HG03354 (cell line): ENCODE measurements at regions not wholly inside any gene's neighbourhood (a gene's known extent, or its start where the extent isn't known, plus 50 kb on each side); places are given as distances from the start of the nearest gene placed in this dataset.

ENCODE experiments used
- ATAC-seq: cut with Tn5 transposase; IDR thresholded peaks from one replicate; pipeline ENCODE4 v1.9.1; 2021; ENCODE audit warnings: mild to moderate bottlenecking; ENCODE audit not compliant: unreplicated experiment, poor library complexity, severe bottlenecking

DNA sequence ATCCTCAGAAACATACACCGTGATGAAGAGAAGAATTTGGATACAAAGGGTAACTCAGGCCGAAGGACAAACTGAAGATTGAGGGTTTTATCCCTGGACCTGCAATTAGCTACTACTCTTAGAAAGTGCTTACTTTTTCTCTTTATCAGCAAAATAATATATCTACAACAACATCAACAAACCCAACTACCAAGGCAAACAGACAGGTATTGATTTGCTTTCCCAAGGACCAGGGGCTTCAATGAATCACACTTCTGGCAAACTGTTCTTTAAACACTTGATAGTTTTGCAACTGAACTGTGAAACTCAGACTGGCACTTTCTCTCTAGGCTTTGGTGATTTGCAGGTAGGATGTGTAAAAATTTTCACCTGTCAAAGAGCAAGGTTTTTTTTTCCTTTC is 247.5 kb downstream of the SEC23A start:
- ATAC-seq, result no peak

DNA sequence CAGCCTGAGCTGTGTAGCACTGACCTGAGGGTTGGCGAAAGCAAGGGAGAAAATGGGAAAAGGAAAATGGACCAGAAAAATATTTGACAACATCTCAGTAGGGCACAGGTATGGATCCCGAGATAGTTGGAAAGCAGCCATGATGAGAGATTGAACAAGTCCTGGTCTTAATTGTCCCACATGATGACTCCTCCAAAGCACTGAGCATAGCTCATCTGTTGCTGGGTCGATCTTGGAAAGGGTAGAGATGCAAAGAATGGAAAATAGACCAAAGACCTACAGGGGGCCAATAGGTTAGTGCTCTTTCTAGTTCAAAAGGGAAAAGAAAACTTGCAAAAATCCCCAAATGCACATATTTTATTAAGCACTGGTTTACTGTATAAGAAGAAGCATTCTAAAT is 251.9 kb downstream of the SEC23A start:
- ATAC-seq, result no peak

DNA sequence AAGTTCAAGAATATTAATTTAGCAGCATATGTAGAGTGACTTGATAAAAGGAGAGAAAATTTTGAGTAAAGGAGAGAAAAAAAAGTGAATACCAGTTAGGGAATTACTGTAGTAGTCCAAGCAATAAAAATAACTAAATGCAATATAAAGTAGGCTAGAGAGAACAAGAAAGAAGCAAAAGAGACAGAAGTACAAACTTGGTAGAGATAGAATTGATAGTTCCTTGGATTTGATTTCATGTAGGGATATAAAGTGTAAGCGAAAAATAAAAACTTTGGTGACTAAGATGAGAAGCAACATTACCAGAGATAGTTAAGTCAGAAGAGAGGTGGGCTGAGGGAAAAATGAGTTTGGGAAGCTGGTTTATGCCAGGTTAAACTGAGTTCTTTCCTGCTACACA is 252.4 kb downstream of the SEC23A start:
- ATAC-seq, result no peak

DNA sequence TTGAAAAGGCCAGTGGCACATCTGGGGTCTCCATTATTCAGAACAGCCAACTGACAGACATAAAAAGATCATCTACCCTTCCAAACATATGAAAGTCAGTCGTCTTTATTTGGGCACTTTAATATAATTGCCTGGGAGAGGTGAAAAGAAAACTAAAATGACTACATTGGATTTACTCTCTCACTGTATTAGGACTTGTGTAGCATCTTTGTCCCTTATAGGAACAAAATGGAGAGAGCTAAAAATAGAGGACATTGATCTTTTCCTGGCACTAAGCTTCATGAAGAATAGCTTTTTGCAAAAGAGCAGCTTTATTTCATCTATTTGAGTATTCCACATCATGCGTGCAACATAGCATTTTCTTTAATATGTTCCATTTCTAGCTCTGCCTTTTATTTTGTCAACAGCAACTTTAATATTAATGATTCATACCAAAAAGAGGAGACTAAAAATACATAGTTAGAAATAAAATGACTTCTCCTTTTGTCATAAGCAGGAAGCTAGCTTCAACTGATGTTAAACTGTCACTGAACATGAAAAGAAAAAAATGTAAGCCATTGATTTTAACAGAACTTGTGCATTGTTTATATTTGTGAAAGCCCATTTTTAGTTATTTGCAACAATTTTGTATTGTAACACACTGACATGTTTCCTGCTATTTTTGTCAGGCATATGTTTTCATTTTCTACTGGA is 254.6 kb downstream of the SEC23A start:
- ATAC-seq, result no peak

DNA sequence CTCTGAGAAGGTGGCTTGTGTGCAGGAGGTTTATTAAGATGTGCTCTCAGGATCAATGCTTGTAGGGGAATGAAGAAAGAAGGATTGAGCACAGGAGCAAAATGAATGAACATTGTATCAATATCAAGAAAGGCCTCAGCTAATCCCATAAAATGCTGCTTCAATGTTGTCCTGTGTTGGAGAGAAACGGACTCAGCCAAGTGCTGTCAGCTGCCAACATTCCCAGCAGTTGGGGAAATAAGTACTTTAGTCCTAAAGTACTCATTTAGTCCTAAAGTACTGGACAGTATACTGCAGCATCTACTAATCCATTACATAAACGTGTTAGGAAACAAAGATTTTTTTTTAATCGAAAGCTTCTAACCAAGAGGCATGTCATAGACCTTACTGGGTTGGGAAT is 255.9 kb downstream of the SEC23A start:
- ATAC-seq, result no peak

DNA sequence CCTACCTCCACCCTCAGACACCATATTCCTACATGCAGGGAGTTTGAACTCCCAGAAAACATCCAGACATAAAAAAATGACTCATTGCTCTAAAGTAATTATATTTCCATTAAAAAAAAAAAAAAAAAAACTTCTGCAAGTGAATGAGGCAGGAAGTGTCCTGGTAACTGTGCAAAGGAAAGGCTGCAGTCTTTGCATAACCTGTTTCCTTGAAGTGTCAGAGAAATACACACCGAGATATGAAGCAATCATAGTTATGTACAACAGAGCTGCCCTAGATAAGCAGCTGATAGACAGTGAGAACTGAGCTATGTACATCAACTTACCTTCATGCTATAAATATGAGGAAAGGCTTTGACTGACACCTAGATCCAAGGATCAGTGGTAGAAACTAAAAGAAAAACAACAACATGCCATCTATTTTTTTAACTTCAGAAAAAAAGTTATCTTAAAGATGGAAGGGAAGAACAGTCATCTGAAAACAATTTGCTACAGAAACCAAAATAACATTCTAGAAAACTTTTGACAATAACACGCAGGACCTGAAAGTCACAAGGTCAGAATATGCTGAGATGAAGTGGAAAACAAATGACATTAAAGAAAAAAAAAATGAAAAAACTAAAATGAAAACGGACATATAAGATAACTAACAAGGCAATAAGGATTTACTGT is 263.2 kb downstream of the SEC23A start:
- ATAC-seq, result no peak

DNA sequence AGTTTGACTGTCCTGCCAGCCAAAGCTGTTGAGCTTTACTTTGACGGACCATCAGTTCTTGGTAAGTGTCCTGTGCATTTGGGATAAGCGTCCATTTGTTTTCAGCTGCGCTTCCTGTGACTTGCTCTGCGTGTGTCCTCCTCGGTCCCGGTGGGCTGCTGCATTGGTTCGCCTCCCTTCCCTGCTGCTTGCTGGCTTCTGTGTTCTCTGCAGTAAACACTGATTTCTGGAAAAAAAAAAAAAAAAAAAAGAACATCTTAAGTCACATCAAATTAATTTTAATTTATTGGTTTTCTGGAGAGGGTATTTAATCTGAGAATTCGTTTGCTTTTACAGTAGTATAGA is 264.1 kb downstream of the SEC23A start:
- ATAC-seq, result no peak

DNA sequence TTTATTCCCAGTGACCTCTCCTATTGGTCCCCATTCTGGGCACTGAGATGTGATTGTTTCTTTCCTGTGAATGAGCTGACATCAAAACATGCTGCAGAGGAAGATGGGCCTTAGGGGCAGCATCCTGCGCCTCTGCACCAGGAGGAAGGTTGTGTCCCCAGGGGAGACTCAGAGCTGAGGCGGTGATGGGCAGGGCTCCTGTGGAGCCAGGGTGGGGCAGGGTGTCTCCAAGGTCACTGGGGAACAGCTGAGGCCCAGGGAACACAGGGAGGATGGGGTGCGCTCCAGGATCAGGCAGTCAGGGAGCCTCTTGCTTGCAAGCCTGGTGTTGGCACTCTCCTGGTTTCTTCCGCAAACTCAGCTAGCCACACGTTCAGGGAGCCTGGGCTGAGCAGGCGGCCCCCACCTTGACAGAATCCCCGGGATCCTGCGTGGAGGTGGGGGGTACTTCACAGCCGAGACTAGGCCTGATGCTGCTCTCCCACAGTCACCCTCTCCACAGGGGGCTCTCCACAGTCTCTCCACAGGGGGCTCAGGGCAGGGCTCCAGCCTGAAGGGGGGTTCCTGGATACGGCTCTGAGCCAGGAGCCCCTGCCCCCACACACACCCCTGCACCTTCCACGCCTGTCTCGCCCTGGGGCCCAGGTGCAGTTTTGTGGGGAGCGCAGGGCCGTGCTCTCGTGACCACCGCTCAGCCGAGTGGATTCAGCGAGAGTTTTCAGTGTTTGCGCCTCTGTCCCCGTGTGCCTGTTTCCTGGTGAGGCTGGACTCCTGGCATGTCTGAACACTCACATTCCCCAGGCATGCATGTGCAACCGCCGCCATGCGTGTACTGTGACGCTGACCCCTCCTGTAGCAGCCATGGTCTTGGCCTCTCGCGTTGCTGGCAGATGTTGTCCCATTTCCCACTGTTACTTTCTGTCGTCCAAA is 264.7 kb downstream of the SEC23A start:
- ATAC-seq, result no peak

DNA sequence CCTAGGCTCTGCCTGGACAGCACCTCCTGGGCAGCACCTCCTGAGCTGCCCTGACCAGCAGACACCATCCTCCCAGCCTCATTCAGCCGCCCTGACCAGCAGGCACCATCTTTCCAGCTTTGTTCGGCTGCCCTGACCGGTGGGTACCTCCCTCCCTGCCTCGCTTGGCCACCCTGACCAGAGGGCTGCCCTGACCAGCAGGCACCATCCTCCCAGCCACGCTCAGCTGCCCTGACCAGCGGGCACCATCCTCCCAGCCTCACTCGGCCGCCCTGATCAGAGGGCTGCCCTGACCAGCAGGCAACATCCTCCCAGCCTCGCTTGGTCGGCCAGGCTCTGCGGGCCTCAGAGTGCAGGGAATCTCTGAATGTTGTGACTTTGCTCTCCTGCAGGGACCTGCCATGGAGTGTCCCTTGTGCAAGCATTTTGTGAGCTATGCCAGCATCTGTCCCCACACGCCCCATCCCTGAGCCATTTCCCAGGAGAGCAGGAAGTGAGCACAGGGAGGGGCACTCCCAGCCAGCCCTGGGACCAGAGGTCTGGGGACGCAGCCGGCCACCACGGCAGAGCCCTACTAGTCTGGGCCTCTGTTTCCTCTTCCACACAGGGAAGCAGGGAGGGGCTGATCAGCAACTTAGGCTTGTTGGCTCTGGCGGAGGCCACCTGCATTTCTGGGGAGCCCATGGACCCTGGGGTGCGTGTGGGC is 265.5 kb downstream of the SEC23A start:
- no peak for ATAC-seq

DNA sequence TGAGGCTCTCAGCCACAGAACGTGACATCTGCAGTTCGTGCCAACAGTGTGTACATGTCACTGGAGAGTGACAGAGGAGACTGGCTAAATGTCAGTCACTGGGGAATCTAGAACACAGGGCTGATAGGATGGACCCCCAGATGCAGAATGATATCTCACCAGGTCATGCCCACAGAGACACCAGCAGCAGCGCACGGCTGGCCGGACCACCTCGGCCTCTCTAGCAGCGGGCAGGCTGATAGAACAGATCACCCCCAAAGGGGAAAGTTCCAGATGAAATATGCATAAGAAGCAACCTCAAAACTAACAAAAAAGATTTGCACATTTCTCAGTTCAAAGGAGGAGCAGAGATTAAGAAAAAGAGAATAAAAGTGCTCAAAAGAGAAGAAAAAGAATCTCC is 266.5 kb downstream of the SEC23A start:
- ATAC-seq, result no peak

DNA sequence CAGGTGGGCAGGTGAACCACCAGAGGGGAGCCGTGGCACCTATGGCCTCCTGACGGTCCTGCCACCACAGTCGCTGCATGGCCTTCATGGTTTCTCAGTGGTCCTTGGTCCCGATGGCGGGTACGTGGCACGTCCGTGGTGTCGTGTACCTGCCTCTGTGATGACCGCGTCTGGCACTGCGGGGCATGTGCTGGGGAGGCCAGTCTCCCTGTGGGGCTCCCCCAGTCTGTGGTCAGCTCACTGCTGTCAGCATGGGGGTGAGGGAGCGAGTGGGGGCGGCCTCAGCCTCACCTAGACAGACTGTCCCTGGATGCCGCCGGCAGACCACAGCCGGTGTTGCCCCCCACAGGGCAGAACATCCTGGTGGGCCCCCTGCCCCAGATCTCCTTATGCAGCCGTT is 267.2 kb downstream of the SEC23A start:
- ATAC-seq, result no peak

DNA sequence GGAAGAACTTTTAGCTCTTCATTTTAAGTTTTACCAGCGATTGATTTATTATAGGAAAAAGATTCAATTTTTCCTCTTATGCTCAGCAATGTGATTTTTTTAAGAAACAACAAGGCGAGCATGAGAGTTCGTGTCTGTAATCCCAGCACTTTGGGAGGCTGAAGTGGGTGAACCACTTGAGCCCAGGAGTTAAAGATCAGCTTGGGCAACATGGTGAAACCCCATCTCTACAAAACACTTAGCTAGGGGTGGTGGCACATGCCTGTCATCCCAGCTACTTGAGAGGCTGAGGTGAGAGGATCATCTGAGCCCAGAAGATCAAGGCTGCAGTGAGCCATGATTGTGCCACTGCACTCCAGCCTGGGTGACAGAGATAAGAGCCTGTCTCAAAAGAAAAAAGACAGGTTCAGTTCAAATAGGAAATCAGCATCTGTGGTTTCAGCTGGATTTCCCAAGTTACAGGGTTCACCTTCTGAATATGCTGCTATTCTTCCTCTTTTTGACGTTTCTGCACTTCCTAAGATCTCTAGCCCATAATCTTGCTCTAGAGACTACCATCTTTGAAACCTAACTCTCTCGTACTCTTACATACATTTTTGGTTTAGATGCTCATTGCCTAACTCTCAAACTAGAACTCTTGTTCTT is 274.7 kb downstream of the SEC23A start:
- no peak for ATAC-seq

DNA sequence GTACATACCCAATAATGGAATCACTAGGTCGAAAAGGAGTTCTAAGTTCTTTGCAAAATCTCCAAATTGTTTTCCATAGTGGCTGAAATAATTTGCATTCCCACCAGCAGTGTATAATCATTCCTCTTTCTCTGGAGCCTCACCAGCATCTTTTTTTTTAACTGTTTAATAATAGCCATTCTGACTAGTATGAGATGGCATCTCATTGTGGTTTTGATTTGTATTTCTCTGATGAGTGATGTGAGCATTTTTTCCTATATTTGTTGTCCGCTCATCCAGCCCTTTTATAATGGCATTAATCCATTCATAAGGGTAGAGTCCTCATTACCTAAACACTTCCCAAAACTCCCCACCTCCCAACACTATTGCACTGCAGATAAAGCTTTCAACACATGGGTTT is 278.3 kb downstream of the SEC23A start:
- no peak for ATAC-seq

DNA sequence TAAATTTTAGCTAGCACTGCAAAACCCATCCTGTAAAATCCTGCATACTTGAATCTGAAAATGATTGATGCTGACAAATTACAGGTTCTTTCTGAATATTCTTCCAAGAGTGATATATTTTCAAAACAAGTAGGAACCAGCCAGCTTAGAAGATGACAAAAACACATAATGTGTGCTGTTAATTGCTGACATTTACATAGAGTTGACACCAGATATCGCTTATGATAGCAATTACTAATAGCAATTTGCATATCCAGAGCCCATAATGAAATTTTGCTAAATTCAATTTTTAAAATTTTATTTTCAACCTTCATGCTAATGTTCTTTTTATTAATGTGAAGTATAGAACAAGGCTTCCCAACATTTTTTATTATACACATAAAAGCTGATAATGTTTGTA is 284.5 kb downstream of the SEC23A start:
- no peak for ATAC-seq

DNA sequence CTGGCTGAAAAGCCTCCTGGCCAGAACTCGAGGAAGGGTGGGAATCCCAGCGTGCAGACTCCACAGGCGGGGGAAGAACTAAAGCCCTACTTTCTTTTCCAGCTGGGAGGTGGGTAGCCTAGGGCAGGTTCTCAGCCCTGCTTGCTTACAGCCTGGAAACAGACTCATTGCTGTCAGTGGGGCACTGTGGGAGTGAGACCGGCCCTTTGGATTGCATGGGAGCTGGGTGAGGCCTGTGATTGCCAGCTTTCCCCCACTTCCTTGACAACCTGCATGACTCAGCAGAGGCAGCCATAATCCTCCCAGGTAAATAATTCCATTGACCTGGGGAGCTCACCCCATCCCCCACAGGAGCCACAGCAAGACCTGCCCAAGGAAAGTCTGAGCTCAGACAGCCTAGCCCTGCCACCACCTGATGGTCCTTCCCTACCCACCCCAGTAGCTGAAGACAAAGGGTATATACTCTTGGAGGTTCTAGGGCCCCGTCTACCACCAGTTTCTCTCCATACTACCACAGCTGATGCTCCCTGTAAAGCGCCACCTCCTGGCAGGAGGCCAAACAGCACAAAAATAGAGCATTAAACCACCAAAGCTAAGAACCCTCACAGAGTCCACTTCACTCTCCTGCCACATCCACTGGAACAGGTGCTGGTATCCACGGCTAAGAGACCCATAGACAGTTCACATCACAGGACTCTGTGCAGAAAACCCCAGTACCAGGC is 294.1 kb downstream of the SEC23A start:
- no peak for ATAC-seq

DNA sequence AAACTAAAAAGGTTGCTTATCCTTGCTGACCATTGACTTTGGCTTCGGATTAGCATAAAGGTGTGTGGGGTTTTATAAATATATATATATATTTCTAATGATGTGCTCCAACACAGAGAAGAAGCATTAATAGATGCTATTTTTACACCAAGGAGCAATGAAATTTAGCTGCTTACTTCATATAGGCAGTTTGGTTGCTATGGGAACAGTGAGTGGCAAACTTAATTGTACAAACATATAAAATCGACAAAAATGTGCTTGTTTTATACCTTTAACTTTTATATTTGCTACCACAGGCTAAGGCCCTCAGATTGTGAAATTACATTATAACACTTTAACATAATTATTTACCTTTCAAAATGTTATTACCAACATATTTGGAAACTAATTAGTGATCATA is 303.4 kb downstream of the SEC23A start:
- no peak for ATAC-seq

DNA sequence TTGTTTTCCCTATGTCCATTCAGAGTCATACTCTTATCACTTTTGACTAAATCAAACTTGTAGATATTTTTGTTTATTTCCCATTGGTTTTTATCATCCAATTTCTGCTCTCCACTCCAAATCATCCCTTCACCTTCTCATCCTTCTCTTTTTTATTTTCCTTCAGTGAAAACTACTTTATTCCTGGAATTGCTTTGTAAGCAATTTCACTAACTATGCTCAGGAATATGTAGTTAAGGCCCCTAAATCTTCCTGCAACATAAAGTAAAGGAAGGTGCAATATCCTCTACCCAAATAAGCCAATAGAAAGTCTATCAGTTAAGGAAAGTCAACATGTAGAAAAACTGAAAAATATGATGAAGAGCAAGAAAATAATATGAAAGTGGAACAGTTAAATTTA is 308.4 kb downstream of the SEC23A start:
- ATAC-seq, result no peak

DNA sequence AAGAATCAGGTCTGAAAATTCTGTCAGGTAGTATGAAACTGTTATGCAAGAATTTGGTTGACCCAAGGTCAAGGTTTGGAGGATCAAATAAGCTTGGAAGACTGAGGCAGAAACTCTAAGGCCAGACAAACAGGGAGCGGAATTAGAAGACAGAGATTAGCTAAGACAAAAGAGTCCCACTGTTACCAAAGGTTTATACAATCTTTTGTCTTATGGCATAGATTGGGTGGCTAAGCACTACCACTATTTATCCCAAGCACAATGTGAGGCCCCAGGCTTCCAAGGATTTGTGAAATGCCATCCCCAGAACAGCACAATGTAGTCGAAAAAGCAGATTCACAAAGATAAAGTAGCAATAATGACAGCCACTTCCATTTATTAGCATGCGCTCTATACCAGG is 311.2 kb downstream of the SEC23A start:
- no peak for ATAC-seq

DNA sequence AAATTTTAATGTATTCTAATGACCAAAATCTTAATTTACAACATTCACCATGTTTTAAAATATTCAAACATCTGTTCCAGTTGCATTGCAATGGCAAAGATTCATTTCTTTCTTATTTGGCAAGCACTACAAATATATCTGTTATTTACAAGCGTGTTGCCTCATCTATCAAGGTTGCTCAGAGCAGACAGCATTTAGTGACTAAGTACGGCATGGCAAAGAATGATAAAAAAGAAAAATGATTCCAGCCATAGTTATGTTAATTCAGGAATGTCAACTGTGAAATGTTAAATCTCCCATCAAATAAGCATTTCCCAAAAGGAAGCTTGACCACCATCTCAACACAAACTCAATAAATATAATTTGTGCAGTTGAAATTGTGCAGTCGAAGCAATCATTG is 312.1 kb downstream of the SEC23A start:
- no peak for ATAC-seq
